WTC11 (cell line): ENCODE measurements at regions not wholly inside any gene's neighbourhood (a gene's known extent, or its start where the extent isn't known, plus 50 kb on each side); places are given as distances from the start of the nearest gene placed in this dataset.

Experiments
- ATAC-seq: fragments of 200-7000 bp; cut with Tn5 transposase; 2 replicates; pipeline ENCODE4 v1.10.0; 2021; ENCODE audit warnings: mild to moderate bottlenecking, moderate library complexity
- CTCF ChIA-PET: fragments of 300-600 bp; sonication (Branson Sonifier 250); formaldehyde crosslinking; loops from one replicate; lab custom pipeline; 2021; ENCODE audit warnings: antibody characterized with exemption; lab: Charles Lee
- POLR2A ChIA-PET: fragments of 350-600 bp; sonication (Branson Sonifier 250); formaldehyde crosslinking; loops from one replicate; lab custom pipeline; 2021; ENCODE audit warnings: antibody characterized with exemption; lab: Charles Lee
- DNase-seq: peaks from one replicate; pipeline ENCODE4 v3.0.0; 2021; ENCODE audit warnings: low spot score
- H3K27ac Mint-ChIP-seq: 2 replicates; pipeline ENCODE4 v1.8.0; 2021; ENCODE audit warnings: mixed read lengths
- H3K27me3 Mint-ChIP-seq: 2 replicates; pipeline ENCODE4 v1.8.0; 2021; ENCODE audit warnings: low read depth, mild to moderate bottlenecking, moderate library complexity, mixed read lengths
- H3K36me3 Mint-ChIP-seq: 2 replicates; pipeline ENCODE4 v1.8.0; 2021; ENCODE audit warnings: mixed read lengths
- H3K4me1 Mint-ChIP-seq: 2 replicates; pipeline ENCODE4 v1.8.0; 2022; ENCODE audit warnings: mixed read lengths
- H3K4me3 Mint-ChIP-seq: 2 replicates; pipeline ENCODE4 v1.8.0; 2021; ENCODE audit warnings: mild to moderate bottlenecking, moderate library complexity, mixed read lengths
- H3K9me3 Mint-ChIP-seq: 2 replicates; pipeline ENCODE4 v1.8.0; 2021; ENCODE audit warnings: mixed read lengths
- AR ChIP-seq: fragments of 250-450 bp; sonication (Bioruptor Pico); IDR thresholded peaks from 2 replicates; pipeline ENCODE4 v1.9.0; 2021; ENCODE audit warnings: mild to moderate bottlenecking
- ESRRA ChIP-seq: sonication (generic); formaldehyde crosslinking; IDR thresholded peaks from 2 replicates; pipeline ENCODE4 v1.8.1; 2022; ENCODE audit warnings: mild to moderate bottlenecking, missing genetic modification reagents, borderline replicate concordance
- ETV6 ChIP-seq: sonication (generic); formaldehyde crosslinking; IDR thresholded peaks from 2 replicates; pipeline ENCODE4 v1.8.1; 2022; ENCODE audit warnings: mild to moderate bottlenecking, missing genetic modification reagents
- FOXK1 ChIP-seq: sonication (generic); formaldehyde crosslinking; IDR thresholded peaks from 2 replicates; pipeline ENCODE4 v1.8.0; 2022; ENCODE audit warnings: mild to moderate bottlenecking, moderate library complexity, missing genetic modification reagents
- FOXP1 ChIP-seq: sonication (generic); formaldehyde crosslinking; IDR thresholded peaks from 2 replicates; pipeline ENCODE4 v1.8.0; 2022; ENCODE audit warnings: missing genetic modification reagents, mild to moderate bottlenecking, moderate library complexity, borderline replicate concordance
- HMGA2 ChIP-seq: fragments of 250-450 bp; sonication (Bioruptor Pico); IDR thresholded peaks from 2 replicates; pipeline ENCODE4 v1.4.0; 2021; ENCODE audit warnings: mild to moderate bottlenecking, moderate library complexity
- MYBL2 ChIP-seq: sonication (generic); formaldehyde crosslinking; IDR thresholded peaks from 2 replicates; pipeline ENCODE4 v1.8.1; 2023; ENCODE audit warnings: mild to moderate bottlenecking, moderate library complexity, missing genetic modification reagents
- NFE2L1 ChIP-seq: sonication (generic); formaldehyde crosslinking; IDR thresholded peaks from 2 replicates; pipeline ENCODE4 v1.8.1; 2023; ENCODE audit warnings: missing genetic modification reagents
- OVOL2 ChIP-seq: fragments of 250-450 bp; sonication (Bioruptor Pico); IDR thresholded peaks from 2 replicates; pipeline ENCODE4 v1.9.0; 2021; ENCODE audit warnings: mild to moderate bottlenecking, borderline replicate concordance
- PRRX2 ChIP-seq: fragments of 250-450 bp; sonication (Bioruptor Pico); IDR thresholded peaks from 2 replicates; pipeline ENCODE4 v1.8.0; 2021; ENCODE audit warnings: mild to moderate bottlenecking
- RORB ChIP-seq: fragments of 250-450 bp; sonication (Bioruptor Pico); IDR thresholded peaks from 2 replicates; pipeline ENCODE4 v1.9.0; 2021; ENCODE audit warnings: mild to moderate bottlenecking
- TEAD1 ChIP-seq: sonication (generic); formaldehyde crosslinking; IDR thresholded peaks from 2 replicates; pipeline ENCODE4 v1.8.0; 2022; ENCODE audit warnings: mild to moderate bottlenecking, missing genetic modification reagents
- ZNF232 ChIP-seq: sonication (generic); formaldehyde crosslinking; IDR thresholded peaks from 2 replicates; pipeline ENCODE4 v1.8.0; 2022; ENCODE audit warnings: mild to moderate bottlenecking, missing genetic modification reagents
- ZNF281 ChIP-seq: sonication (generic); formaldehyde crosslinking; IDR thresholded peaks from 2 replicates; pipeline ENCODE4 v1.8.0; 2023; ENCODE audit warnings: mild to moderate bottlenecking, missing genetic modification reagents
- ZNF317 ChIP-seq: sonication (generic); formaldehyde crosslinking; IDR thresholded peaks from 2 replicates; pipeline ENCODE4 v1.8.1; 2023; ENCODE audit warnings: low read depth, mild to moderate bottlenecking, moderate library complexity, missing genetic modification reagents, borderline replicate concordance
- ZNF423 ChIP-seq: fragments of 250-450 bp; sonication (Bioruptor Pico); IDR thresholded peaks from 2 replicates; pipeline ENCODE4 v2.1.2; 2022; ENCODE audit warnings: mild to moderate bottlenecking, moderate library complexity
- ZNF671 ChIP-seq: fragments of 250-450 bp; sonication (Bioruptor Pico); IDR thresholded peaks from 2 replicates; pipeline ENCODE4 v1.8.0; 2021; ENCODE audit warnings: mild to moderate bottlenecking
- TF ChIP-seq, protein P1 (sequence below): sonication (generic); formaldehyde crosslinking; IDR thresholded peaks from 2 replicates; pipeline ENCODE4 v1.8.0; 2023; ENCODE audit warnings: missing genetic modification reagents, mild to moderate bottlenecking, borderline replicate concordance
- TF ChIP-seq, protein P2 (sequence below): fragments of 250-450 bp; sonication (Bioruptor Pico); IDR thresholded peaks from 2 replicates; pipeline ENCODE4 v1.9.0; 2021; ENCODE audit warnings: mild to moderate bottlenecking, borderline replicate concordance

DNA sequence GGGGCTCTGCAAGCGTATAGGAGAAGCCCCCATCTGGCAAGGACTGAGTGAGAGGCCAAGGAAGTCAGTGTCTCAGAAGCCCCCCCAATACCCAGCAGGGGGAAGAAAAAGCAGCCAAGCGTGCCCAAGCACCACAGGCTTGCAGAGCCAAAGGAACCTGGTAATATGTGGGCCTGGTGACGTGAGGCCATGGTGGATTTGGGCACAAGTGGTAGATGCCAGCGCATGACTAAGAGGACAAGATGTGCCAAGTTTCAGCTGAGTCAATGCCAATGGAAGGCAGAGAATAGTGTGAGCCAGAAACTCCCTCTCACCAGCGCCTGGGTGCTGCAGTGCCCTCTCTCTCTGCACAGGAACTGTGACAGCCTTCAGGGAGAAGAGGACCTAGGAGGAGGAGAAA lies 110.0 kb downstream of the QRSL1 start (continued):
- no peak for TF ChIP-seq AR
- TF ChIP-seq PRRX2 (CRISPR knock-in tag) = no peak
- TF ChIP-seq HMGA2 (CRISPR knock-in tag) = no peak
- no peak for TF ChIP-seq FOXK1 (CRISPR knock-in tag)
- TF ChIP-seq FOXP1 (CRISPR knock-in tag) = no peak
- TF ChIP-seq, protein P1, sequence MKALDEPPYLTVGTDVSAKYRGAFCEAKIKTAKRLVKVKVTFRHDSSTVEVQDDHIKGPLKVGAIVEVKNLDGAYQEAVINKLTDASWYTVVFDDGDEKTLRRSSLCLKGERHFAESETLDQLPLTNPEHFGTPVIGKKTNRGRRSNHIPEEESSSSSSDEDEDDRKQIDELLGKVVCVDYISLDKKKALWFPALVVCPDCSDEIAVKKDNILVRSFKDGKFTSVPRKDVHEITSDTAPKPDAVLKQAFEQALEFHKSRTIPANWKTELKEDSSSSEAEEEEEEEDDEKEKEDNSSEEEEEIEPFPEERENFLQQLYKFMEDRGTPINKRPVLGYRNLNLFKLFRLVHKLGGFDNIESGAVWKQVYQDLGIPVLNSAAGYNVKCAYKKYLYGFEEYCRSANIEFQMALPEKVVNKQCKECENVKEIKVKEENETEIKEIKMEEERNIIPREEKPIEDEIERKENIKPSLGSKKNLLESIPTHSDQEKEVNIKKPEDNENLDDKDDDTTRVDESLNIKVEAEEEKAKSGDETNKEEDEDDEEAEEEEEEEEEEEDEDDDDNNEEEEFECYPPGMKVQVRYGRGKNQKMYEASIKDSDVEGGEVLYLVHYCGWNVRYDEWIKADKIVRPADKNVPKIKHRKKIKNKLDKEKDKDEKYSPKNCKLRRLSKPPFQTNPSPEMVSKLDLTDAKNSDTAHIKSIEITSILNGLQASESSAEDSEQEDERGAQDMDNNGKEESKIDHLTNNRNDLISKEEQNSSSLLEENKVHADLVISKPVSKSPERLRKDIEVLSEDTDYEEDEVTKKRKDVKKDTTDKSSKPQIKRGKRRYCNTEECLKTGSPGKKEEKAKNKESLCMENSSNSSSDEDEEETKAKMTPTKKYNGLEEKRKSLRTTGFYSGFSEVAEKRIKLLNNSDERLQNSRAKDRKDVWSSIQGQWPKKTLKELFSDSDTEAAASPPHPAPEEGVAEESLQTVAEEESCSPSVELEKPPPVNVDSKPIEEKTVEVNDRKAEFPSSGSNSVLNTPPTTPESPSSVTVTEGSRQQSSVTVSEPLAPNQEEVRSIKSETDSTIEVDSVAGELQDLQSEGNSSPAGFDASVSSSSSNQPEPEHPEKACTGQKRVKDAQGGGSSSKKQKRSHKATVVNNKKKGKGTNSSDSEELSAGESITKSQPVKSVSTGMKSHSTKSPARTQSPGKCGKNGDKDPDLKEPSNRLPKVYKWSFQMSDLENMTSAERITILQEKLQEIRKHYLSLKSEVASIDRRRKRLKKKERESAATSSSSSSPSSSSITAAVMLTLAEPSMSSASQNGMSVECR (CRISPR knock-in tag) = no peak
- no peak for TF ChIP-seq NFE2L1 (CRISPR knock-in tag)
- TF ChIP-seq ETV6 (CRISPR knock-in tag) = no peak
- no peak for TF ChIP-seq ZNF317 (CRISPR knock-in tag)
- TF ChIP-seq TEAD1 = no peak

DNA sequence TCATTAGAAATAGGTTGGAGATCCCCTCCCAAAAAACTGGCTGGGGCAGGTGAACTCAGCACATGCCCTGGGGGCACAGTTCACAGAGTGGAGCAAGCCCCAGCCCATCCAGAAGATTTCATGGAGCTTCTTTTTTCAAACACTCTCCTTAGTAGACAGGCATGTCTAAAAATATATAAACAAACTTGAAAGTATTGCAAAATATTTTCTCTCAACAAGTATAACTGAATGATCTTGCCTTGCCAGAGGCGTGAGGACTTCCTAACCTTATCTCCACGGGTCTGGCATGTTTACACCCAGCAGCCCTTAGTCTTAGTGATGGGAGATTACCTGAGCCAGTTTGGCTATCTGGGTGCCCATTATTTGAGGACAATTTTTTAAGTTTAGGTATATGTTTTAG lies 107.1 kb downstream of the QRSL1 start:
- peaks cover 38% of the 10 kb centered on the region for H3K9me3 Mint-ChIP-seq
- peaks cover 5% of the 10 kb centered on the region; the same call in 1 of the 2 replicates for H3K27me3 Mint-ChIP-seq
- ChIA-PET CTCF (interaction anchor here (1.0 kb wide), 1 partner anchor 291 kb away, joined by 3 read pairs; no protein-coding TSS in a partner anchor), POLR2A (no interaction called here)
- peaks cover 14% of the 10 kb centered on the region for H3K4me1 Mint-ChIP-seq
- peaks cover 23% of the 10 kb centered on the region for H3K36me3 Mint-ChIP-seq
- no peak overlapping the region for H3K4me3 Mint-ChIP-seq
- DNase-seq (no peak), ATAC-seq (no peak)
- no peak overlapping the region for H3K27ac Mint-ChIP-seq
- TF ChIP-seq HMGA2 (CRISPR knock-in tag) = no peak
- no peak for TF ChIP-seq ZNF423
- no peak for TF ChIP-seq ZNF317 (CRISPR knock-in tag)
- no peak for TF ChIP-seq RORB (CRISPR knock-in tag)
- no peak for TF ChIP-seq ZNF281
- TF ChIP-seq ESRRA = no peak
- no peak for TF ChIP-seq ZNF671 (CRISPR knock-in tag)
- no peak for TF ChIP-seq ZNF232

GRCh38 chr6:106735828-106736227 lies 106.5 kb downstream of the QRSL1 start:
- POLR2A ChIA-PET = no interaction called here
- peaks cover 23% of the 10 kb centered on the region for H3K36me3 Mint-ChIP-seq
- peaks cover 15% of the 10 kb centered on the region for H3K4me1 Mint-ChIP-seq
- no peak for ATAC-seq
- H3K9me3 Mint-ChIP-seq = peaks cover 34% of the 10 kb centered on the region
- no peak overlapping the region for H3K27ac Mint-ChIP-seq
- H3K4me3 Mint-ChIP-seq = no peak overlapping the region
- no peak for DNase-seq
- CTCF ChIA-PET = interaction anchor here (1.0 to 1.6 kb wide), 3 partner anchors 13 to 290 kb away, joined by 3 read pairs; no protein-coding TSS in a partner anchor
- peaks cover 5% of the 10 kb centered on the region; the same call in 1 of the 2 replicates for H3K27me3 Mint-ChIP-seq
- TF ChIP-seq OVOL2 (CRISPR knock-in tag) (no peak), MYBL2 (CRISPR knock-in tag) (no peak)
- TF ChIP-seq, protein P2, sequence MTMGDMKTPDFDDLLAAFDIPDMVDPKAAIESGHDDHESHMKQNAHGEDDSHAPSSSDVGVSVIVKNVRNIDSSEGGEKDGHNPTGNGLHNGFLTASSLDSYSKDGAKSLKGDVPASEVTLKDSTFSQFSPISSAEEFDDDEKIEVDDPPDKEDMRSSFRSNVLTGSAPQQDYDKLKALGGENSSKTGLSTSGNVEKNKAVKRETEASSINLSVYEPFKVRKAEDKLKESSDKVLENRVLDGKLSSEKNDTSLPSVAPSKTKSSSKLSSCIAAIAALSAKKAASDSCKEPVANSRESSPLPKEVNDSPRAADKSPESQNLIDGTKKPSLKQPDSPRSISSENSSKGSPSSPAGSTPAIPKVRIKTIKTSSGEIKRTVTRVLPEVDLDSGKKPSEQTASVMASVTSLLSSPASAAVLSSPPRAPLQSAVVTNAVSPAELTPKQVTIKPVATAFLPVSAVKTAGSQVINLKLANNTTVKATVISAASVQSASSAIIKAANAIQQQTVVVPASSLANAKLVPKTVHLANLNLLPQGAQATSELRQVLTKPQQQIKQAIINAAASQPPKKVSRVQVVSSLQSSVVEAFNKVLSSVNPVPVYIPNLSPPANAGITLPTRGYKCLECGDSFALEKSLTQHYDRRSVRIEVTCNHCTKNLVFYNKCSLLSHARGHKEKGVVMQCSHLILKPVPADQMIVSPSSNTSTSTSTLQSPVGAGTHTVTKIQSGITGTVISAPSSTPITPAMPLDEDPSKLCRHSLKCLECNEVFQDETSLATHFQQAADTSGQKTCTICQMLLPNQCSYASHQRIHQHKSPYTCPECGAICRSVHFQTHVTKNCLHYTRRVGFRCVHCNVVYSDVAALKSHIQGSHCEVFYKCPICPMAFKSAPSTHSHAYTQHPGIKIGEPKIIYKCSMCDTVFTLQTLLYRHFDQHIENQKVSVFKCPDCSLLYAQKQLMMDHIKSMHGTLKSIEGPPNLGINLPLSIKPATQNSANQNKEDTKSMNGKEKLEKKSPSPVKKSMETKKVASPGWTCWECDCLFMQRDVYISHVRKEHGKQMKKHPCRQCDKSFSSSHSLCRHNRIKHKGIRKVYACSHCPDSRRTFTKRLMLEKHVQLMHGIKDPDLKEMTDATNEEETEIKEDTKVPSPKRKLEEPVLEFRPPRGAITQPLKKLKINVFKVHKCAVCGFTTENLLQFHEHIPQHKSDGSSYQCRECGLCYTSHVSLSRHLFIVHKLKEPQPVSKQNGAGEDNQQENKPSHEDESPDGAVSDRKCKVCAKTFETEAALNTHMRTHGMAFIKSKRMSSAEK (CRISPR knock-in tag) = no peak
